ENCODE measurements at regions not wholly inside any gene's neighbourhood (a gene's known extent, or its start where the extent isn't known, plus 50 kb on each side); places are given as distances from the start of the nearest gene placed in this dataset.

DNA sequence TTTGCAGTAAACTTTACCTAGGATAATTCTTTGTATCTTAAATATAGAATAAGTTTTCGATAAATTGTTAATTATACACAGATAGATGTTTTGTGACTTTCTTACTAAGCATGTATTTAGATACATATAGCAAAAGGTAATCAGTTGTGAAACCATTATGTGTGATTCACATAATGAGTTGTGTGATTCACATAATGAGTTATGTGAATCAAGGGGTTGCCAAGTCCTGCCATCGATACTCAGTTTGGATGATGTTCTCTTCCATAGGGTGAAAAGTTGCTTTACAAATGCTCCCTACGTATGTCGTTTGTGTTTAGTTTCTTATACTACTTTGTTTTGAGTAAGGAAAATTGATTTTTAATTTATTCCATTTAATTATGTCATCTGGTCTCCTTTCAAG is 682.1 kb downstream of the MECOM start:
- no peak for TF ChIP-seq POLR2A (IDR thresholded peaks at IDR 0.05)
- TF ChIP-seq, protein P1, sequence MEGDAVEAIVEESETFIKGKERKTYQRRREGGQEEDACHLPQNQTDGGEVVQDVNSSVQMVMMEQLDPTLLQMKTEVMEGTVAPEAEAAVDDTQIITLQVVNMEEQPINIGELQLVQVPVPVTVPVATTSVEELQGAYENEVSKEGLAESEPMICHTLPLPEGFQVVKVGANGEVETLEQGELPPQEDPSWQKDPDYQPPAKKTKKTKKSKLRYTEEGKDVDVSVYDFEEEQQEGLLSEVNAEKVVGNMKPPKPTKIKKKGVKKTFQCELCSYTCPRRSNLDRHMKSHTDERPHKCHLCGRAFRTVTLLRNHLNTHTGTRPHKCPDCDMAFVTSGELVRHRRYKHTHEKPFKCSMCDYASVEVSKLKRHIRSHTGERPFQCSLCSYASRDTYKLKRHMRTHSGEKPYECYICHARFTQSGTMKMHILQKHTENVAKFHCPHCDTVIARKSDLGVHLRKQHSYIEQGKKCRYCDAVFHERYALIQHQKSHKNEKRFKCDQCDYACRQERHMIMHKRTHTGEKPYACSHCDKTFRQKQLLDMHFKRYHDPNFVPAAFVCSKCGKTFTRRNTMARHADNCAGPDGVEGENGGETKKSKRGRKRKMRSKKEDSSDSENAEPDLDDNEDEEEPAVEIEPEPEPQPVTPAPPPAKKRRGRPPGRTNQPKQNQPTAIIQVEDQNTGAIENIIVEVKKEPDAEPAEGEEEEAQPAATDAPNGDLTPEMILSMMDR (IDR thresholded peaks at IDR 0.05) = no peak

Measured in adrenal gland (tissue), 5 donors.